Stomach (tissue), 8 donors: ENCODE measurements at regions not wholly inside any gene's neighbourhood (a gene's known extent, or its start where the extent isn't known, plus 50 kb on each side); places are given as distances from the start of the nearest gene placed in this dataset.

Source experiments
- DNase-seq, 2 donors: peaks; one replicate each; pipeline versions ENCODE4 v3.0.0 to v3.0.0-alpha.2; 2013 to 2019
- H3K27ac ChIP-seq, 5 donors: fragments of 200-600 bp in 4 of 5; sonication (generic) in 4 of 5; one replicate each; pipeline ENCODE4 v1.5.1; 2013 to 2019; ENCODE audit warnings: mild to moderate bottlenecking in 1 of 5, moderate library complexity in 1 of 5
- H3K27me3 ChIP-seq, 3 donors: fragments of 200-600 bp; sonication (generic); one replicate each; pipeline ENCODE4 v1.5.1; 2017 to 2019; ENCODE audit warnings: mixed run types in 1 of 3
- H3K36me3 ChIP-seq, 4 donors: fragments of 200-600 bp; sonication (generic); 1 replicate in 3 of 4; 2 replicates in 1 of 4; pipeline ENCODE4 v1.5.1; 2016 to 2019
- H3K4me1 ChIP-seq, 4 donors: fragments of 200-600 bp; sonication (generic); one replicate each; pipeline ENCODE4 v1.5.1; 2016 to 2019
- H3K4me3 ChIP-seq, 4 donors: fragments of 200-600 bp; sonication (generic) in 3 of 4; one replicate each; pipeline ENCODE4 v1.5.1; 2016 to 2019; ENCODE audit warnings: mild to moderate bottlenecking in 1 of 4
- H3K9me3 ChIP-seq, 4 donors: fragments of 200-600 bp; sonication (generic); one replicate each; pipeline ENCODE4 v1.5.1; 2016 to 2019
- EP300 ChIP-seq: sonication (generic); formaldehyde crosslinking; IDR thresholded peaks from one replicate; pipeline ENCODE4 v1.6.1; 2017; ENCODE audit warnings: antibody characterized with exemption
- POLR2A ChIP-seq, 4 donors: fragments of 450-650 bp; IDR thresholded peaks; one replicate each; pipeline ENCODE4 v1.6.1; 2016; ENCODE audit warnings: antibody characterized with exemption in 4 of 4, control low read depth in 2 of 4, mild to moderate bottlenecking in 1 of 4, moderate library complexity in 1 of 4
- POLR2AphosphoS5 ChIP-seq, 3 donors: sonication (generic); formaldehyde crosslinking; IDR thresholded peaks; one replicate each; pipeline ENCODE4 v1.6.1; 2016; ENCODE audit warnings: antibody characterized with exemption in 3 of 3
- WGBS, 5 donors: extraction: QIAGEN DNeasy Blood & Tissue Kit in 3 of 5; methylation state at CpG; one replicate each; pipeline versions ENCODE4 v1.1.5 to v1.1.7; 2013 to 2018; 5-methylcytosine and 5-hydroxymethylcytosine counted together
- intact Hi-C: fragments of 100-400 bp; cut with DNase I; formaldehyde crosslinking; loops from one replicate; pipeline ENCODE4 v1.15.1; 2023; ENCODE audit warnings: low total_unique reads
- TF ChIP-seq, protein P1 (sequence below), 7 experiments: fragments of 450-650 bp in 4 of 7; fragments of 200-600 bp in 3 of 7; sonication (generic) in 3 of 7; IDR thresholded peaks; one replicate each; pipeline ENCODE4 v1.5.1; 2016 to 2019; ENCODE audit warnings: antibody characterized with exemption in 7 of 7, control low read depth in 2 of 7, mild to moderate bottlenecking in 1 of 7
- donor health status: healthy with polysubstance abuse.
- donor health status: Bipolar disorder and iron deficiency.
- donor health status: healthy.

DNA sequence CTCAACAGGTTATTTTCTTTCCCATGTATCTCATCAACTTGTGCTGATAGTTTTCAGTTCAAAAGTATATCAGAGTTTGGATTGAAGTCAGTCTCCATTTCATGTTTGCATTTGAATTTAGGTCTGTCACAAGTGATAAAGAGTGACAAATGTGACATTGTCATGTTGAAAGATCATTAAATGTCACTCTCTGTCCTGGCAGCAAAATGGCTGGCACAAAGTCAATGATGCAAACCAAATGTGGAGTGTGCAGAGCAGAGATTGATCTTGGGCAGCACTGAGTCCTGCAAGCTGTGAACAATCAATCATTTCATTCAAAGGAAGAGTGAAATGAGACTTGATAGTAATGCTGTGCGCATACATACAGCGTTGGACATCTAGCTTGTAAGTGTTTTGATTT is 421.8 kb upstream of the CDH7 start:
- DNase-seq = no peak
- Histone ChIP-seq H3K36me3 (no peaks in the 10 kb centered on the region), H3K9me3 (no peaks in the 10 kb centered on the region), H3K4me1 (no peaks in the 10 kb centered on the region), H3K27ac (no peak overlapping the region), H3K27me3 (no peaks in the 10 kb centered on the region), H3K4me3 (no peak overlapping the region)
- 72 to 83% (median 77%) methylated on average over 2 of the region's 2 CpGs for WGBS, 5 donors
- intact Hi-C loops = no loop called here
- TF ChIP-seq POLR2A (IDR thresholded peaks at IDR 0.05) = no peak
- TF ChIP-seq, protein P1, sequence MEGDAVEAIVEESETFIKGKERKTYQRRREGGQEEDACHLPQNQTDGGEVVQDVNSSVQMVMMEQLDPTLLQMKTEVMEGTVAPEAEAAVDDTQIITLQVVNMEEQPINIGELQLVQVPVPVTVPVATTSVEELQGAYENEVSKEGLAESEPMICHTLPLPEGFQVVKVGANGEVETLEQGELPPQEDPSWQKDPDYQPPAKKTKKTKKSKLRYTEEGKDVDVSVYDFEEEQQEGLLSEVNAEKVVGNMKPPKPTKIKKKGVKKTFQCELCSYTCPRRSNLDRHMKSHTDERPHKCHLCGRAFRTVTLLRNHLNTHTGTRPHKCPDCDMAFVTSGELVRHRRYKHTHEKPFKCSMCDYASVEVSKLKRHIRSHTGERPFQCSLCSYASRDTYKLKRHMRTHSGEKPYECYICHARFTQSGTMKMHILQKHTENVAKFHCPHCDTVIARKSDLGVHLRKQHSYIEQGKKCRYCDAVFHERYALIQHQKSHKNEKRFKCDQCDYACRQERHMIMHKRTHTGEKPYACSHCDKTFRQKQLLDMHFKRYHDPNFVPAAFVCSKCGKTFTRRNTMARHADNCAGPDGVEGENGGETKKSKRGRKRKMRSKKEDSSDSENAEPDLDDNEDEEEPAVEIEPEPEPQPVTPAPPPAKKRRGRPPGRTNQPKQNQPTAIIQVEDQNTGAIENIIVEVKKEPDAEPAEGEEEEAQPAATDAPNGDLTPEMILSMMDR (IDR thresholded peaks at IDR 0.05) = no peak
- TF ChIP-seq EP300 = no peak
- TF ChIP-seq POLR2AphosphoS5 (IDR thresholded peaks at IDR 0.05) = no peak

DNA sequence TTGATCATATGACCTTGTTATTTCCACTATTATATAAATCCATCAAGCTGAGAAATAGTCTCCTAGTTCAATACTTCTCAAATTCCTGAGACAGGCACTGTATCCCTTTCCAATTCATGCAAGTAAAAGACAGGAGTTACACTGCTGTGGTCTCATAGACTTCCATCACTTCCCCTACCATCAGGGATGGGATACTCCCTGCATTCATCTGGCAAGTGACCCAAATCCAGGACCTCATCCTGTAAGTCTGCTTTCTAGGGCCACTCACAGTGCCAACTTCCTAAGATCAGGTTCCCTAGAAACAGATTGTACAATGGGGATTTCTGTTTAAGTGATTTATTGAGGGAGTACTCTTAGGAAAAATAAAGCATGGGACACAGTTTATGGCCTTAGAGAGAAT is 424.0 kb upstream of the CDH7 start:
- intact Hi-C loops = no loop called here
- Histone ChIP-seq H3K27me3 (no peaks in the 10 kb centered on the region), H3K36me3 (no peaks in the 10 kb centered on the region), H3K4me3 (no peak overlapping the region), H3K27ac (no peak overlapping the region), H3K4me1 (no peaks in the 10 kb centered on the region), H3K9me3 (no peaks in the 10 kb centered on the region)
- TF ChIP-seq EP300 (no peak), POLR2AphosphoS5 (IDR thresholded peaks at IDR 0.05) (no peak), POLR2A (IDR thresholded peaks at IDR 0.05) (no peak)
- TF ChIP-seq, protein P1 (IDR thresholded peaks at IDR 0.05) = no peak
- DNase-seq = no peak

DNA sequence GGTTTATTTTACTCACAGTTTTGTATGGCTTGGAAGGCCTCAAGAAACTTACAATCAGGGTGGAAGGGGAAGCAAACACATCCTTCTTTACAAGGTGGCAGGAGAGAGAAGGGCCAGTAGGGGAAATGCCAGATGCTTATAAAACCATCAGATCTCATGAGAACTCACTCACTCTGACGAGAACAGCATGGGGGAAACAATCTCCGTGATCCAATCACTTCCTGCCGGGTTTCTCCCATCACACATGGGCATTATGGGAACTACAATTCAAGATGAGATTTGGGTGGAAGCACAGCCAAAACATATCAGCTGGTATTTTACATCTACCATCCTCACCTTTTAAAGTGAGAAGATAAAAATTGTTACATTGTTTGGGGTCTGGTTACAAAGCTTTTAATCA is 427.9 kb upstream of the CDH7 start:
- H3K36me3 ChIP-seq = no peaks in the 10 kb centered on the region
- H3K9me3 ChIP-seq = no peaks in the 10 kb centered on the region
- intact Hi-C loops = no loop called here
- H3K4me3 ChIP-seq = no peak overlapping the region
- H3K27me3 ChIP-seq = no peaks in the 10 kb centered on the region
- H3K4me1 ChIP-seq = no peaks in the 10 kb centered on the region
- DNase-seq = no peak
- WGBS, 5 donors = 56 to 73% (median 65%) methylated on average over 3 of the region's 3 CpGs
- H3K27ac ChIP-seq = no peak overlapping the region
- no peak for TF ChIP-seq POLR2AphosphoS5 (IDR thresholded peaks at IDR 0.05)
- TF ChIP-seq, protein P1 (IDR thresholded peaks at IDR 0.05) = no peak
- TF ChIP-seq EP300 = no peak
- TF ChIP-seq POLR2A (IDR thresholded peaks at IDR 0.05) = no peak

DNA sequence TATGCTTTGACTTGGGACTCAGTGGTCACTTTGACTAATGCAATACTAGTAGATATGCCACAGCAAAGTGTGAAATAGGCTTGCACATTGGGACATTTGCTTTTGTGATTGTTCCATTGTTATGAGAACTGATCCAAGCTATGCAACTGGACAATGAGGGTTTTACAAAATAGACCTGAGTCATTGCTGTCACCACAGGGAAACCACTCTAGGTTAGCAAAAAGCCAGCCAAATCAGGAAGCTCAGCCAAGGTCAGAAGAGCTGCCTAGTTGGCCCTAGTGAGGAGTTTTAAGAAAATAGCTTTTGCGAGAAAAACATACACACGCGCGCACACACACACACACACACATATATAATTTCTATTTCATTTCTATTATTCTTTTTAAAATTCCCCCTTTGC is 452.4 kb upstream of the CDH7 start:
- H3K27me3 ChIP-seq = no peaks in the 10 kb centered on the region
- TF ChIP-seq POLR2A (IDR thresholded peaks at IDR 0.05) (no peak), EP300 (no peak), POLR2AphosphoS5 (IDR thresholded peaks at IDR 0.05) (no peak)
- TF ChIP-seq, protein P1 (IDR thresholded peaks at IDR 0.05) = no peak
- DNase-seq = no peak
- no peaks in the 10 kb centered on the region for H3K4me1 ChIP-seq
- no peaks in the 10 kb centered on the region for H3K9me3 ChIP-seq
- no peaks in the 10 kb centered on the region for H3K36me3 ChIP-seq
- H3K27ac ChIP-seq = no peak overlapping the region
- H3K4me3 ChIP-seq = no peak overlapping the region
- 65 to 88% (median 75%) methylated on average over 4 of the region's 4 CpGs for WGBS, 5 donors
- intact Hi-C loops = no loop called here
